ENCODE measurements at regions not wholly inside any gene's neighbourhood (a gene's known extent, or its start where the extent isn't known, plus 50 kb on each side); places are given as distances from the start of the nearest gene placed in this dataset.

- POLR2A ChIA-PET: no interaction called here
- TF ChIP-seq CTCF (IDR thresholded peaks at IDR 0.05; ENCODE audit: control extremely low read depth, extremely low read depth, low read depth, missing control alignments): no peak
- no peak for DNase-seq (ENCODE audit: extremely low spot score)
- CTCF ChIA-PET: interaction anchor here (0.9 to 1.2 kb wide), 2 partner anchors 23 to 325 kb away, joined by 3 to 4 read pairs; no protein-coding TSS in a partner anchor
Measured at GRCh38 chr1:200233393-200233792, 176.4 kb downstream of the ZNF281 start.

- CTCF ChIA-PET: interaction anchor here (0.7 to 0.8 kb wide), 2 partner anchors 9 to 10 kb away, joined by 3 read pairs; no protein-coding TSS in a partner anchor
- TF ChIP-seq CTCF (IDR thresholded peaks at IDR 0.05; ENCODE audit: control extremely low read depth, extremely low read depth, low read depth, missing control alignments): no peak
- no peak for DNase-seq (ENCODE audit: extremely low spot score)
- POLR2A ChIA-PET: no interaction called here
Measured at GRCh38 chr1:200231787-200232231, 178.0 kb downstream of the ZNF281 start.

GRCh38 chr1:200230671-200231070 lies 179.2 kb downstream of the ZNF281 start:
- ChIA-PET POLR2A (no interaction called here), CTCF (interaction anchor here (0.8 to 1.4 kb wide), 3 partner anchors 9 to 28 kb away, joined by 3 read pairs; no protein-coding TSS in a partner anchor)
- TF ChIP-seq CTCF (IDR thresholded peaks at IDR 0.05; ENCODE audit: control extremely low read depth, extremely low read depth, low read depth, missing control alignments): no peak
- DNase-seq (ENCODE audit: extremely low spot score): no peak

- no peak for TF ChIP-seq CTCF (IDR thresholded peaks at IDR 0.05; ENCODE audit: control extremely low read depth, extremely low read depth, low read depth, missing control alignments)
- CTCF ChIA-PET: no interaction called here
- no peak for DNase-seq (ENCODE audit: extremely low spot score)
- POLR2A ChIA-PET: no interaction called here
Measured at GRCh38 chr1:200228486-200228885, 181.3 kb downstream of the ZNF281 start.

GRCh38 chr1:200228081-200228480 lies 181.8 kb downstream of the ZNF281 start:
- CTCF ChIA-PET: no interaction called here
- no peak for DNase-seq (ENCODE audit: extremely low spot score)
- POLR2A ChIA-PET: no interaction called here
- no peak for TF ChIP-seq CTCF (IDR thresholded peaks at IDR 0.05; ENCODE audit: control extremely low read depth, extremely low read depth, low read depth, missing control alignments)

Measured in GM10248 (cell line).